ENCODE measurements at regions not wholly inside any gene's neighbourhood (a gene's known extent, or its start where the extent isn't known, plus 50 kb on each side); places are given as distances from the start of the nearest gene placed in this dataset.

DNA sequence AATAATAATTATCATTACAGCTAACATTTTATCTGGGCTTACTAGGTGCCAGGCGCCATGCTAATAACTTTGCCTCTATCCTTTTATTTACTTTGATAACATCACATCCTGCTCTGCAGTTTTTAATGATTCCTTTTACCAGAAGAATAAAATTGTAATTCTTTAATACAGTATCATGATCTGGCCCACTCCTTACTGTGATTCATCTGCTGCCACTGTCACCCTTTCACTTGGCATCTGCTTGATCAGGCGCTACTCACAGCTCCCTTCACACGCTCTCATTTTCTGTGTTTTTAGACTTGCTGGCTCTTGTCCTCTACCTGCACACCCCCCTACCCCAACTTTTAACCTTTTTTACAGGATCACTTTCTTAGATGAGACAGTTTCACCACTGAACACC, 167.5 kb downstream of the NTMT2 start:
- DNase-seq (ENCODE audit: low read depth), result no peak

GRCh38 chr1:170316270-170316669, 170.5 kb downstream of the NTMT2 start:
- no peak for DNase-seq (ENCODE audit: low read depth)

GRCh38 chr1:170318141-170318540, 172.4 kb downstream of the NTMT2 start:
- DNase-seq (ENCODE audit: low read depth), result no peak

- no peak for DNase-seq (ENCODE audit: low read depth)
These were observed 173.0 kb downstream of the NTMT2 start for GRCh38 chr1:170318736-170319135.

- no peak for DNase-seq (ENCODE audit: low read depth)
These were observed 175.4 kb downstream of the NTMT2 start for GRCh38 chr1:170321113-170321512.

- DNase-seq (ENCODE audit: low read depth), result no peak
These were observed 180.4 kb downstream of the NTMT2 start for GRCh38 chr1:170326186-170326585.

DNA sequence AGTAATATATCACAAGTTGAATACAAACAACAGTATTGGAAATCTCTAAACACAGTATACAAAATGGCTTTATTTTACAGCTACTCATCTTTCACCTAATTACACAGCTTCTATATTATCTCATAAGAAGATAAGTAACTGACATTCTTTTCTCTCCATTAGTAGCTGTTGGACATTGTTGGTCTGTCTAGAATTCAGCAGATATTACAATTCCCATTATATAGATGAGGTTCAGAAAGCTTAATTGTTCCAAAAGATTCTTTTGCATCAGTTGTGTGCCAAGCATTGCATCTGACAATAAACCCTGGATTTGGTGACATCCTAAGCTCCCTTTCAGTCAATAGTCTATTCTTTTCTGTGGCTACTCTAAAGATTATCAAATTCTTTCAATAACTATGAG, 187.0 kb downstream of the NTMT2 start:
- no peak for DNase-seq (ENCODE audit: low read depth)

- no peak for DNase-seq (ENCODE audit: low read depth)
These were observed 191.7 kb downstream of the NTMT2 start for GRCh38 chr1:170337413-170337994.

DNA sequence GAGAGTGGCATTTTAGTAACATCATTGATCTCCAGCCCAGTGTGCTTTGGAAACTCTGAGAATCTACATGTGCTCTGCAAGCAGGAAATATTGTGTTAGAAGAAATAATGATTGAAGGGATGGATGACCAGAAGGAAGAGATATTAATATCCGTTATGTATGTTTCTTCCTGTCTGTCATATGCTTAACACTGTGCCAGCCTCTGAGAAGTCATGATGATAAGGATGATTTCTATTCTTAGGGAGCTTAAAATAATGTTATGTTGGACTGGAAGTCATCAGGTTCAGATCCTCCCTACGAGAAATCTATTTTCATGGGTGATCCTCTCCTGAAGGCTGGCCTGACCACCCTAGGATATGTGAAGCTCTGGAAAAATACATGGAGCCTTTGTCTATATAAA, 192.4 kb upstream of the GORAB start:
- no peak for DNase-seq (ENCODE audit: low read depth)

DNA sequence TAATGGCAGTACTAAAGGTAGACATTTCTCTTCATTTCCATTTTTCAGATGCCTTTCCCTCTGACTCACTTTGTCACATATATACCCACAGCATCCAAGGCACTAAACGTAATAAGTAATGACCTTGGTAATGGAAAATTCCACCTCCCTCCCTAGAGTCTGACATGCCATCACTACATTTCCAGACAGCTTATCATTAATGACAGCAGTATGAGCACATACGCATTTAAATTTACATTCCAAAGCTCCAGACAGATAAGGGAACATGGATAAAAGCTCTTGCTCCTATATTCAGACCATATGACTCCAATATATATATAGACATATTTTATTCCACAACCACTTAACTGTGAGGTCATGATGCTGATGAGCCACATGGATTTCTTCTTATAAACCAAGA, 191.7 kb upstream of the GORAB start:
- no peak for DNase-seq (ENCODE audit: low read depth)

DNA sequence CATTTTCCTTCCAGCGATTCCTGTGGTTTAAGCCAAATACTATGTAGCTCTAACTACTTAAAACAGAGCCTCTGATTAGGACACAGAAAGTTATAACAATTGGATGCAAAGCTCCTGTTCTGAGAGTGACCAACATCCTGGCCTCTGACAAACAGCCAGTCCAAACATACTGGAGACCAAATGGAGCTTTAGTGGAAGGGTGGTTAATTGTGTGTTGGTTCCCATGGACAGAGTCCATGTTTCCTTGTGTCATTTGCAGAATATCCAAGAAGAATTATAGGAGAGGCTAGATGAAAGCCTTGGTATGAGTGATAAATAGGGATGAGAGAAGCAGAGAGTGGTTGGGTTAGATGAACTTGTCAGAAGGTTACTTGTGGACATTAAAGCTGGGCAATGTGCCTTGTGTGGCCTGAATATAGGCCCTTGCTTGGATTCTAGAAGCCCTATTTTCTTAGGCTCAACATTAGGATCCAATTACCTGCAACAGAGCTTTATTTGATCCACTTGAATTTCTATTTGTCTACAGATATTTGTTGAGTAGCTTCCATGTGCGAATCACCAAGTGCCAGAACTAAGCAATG, 180.5 kb upstream of the GORAB start:
- no peak for DNase-seq (ENCODE audit: low read depth)

DNA sequence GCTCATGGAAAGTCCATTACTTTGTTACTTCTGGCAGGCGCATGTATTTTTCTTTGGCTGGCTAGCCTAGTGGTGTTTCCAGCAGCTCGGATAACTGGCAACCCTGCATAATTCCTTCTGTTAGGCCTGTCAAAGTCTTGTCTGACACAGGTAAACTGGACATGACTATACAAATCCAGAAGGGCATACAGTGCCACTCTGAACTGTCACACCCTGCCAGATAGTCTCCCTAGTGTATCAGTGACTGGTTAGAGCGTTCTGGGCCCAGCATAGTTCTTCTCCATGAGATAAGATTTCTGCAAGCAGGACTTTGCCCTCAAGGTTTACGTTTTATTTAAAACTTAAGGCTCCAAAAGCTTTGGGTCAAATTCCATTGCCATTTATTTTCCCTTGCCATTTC, 177.7 kb upstream of the GORAB start:
- DNase-seq (ENCODE audit: low read depth), result no peak

- DNase-seq (ENCODE audit: low read depth), result no peak
These were observed 177.3 kb upstream of the GORAB start for GRCh38 chr1:170354690-170355089.

DNA sequence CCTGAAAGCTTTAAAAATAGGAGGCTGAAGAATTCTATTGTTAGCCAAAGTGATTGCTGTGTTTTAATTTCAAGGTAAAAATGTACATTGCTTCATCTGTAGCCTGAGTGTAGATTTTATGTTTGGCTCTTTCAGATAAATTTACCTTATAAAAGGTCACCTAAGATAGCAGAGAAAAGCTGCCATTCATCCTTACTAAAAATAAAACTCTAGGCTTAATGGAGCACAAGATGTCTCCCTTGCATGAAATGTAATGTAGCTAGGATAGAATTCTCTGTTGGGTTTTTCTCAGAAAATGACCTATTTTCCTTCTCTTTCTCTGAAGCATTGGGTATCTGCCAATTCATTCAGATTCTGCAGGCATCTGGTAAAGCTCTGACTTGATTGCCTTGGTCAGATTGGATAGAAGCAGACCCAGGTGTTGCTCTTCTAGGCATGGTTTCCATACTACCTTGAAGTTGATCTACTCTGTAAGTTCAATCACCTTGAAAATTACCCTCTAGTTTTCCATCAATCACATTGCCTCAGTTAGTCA, 176.6 kb upstream of the GORAB start:
- DNase-seq (ENCODE audit: low read depth), result no peak

- DNase-seq (ENCODE audit: low read depth), result no peak
These were observed 175.4 kb upstream of the GORAB start for GRCh38 chr1:170356585-170356984.

DNA sequence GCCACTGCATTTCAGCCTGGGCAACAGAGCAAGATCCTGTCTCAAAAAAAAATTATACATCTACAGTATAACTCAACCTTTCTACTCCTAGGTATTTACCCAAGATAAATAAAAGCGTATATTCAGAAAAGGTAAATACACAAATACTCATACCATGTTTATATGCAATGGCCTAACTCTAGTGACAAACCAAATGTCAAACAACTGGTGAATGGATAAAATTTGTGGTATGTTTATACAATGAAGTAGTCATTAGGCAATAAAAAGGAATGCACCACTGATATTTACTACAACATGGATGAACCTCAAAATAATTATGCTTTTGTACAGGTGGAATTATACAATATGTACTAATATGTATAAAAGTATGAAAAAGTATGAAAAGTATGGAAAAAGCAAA, 174.2 kb upstream of the GORAB start:
- DNase-seq (ENCODE audit: low read depth), result no peak

- no peak for DNase-seq (ENCODE audit: low read depth)
These were observed 171.4 kb upstream of the GORAB start for GRCh38 chr1:170360601-170361000.

GRCh38 chr1:170365331-170365730, 166.6 kb upstream of the GORAB start:
- DNase-seq (ENCODE audit: low read depth), result no peak

- DNase-seq (ENCODE audit: low read depth), result no peak
These were observed 165.0 kb upstream of the GORAB start for GRCh38 chr1:170366980-170367379.

- no peak for DNase-seq (ENCODE audit: low read depth)
These were observed 164.4 kb upstream of the GORAB start for GRCh38 chr1:170367615-170368014.

DNA sequence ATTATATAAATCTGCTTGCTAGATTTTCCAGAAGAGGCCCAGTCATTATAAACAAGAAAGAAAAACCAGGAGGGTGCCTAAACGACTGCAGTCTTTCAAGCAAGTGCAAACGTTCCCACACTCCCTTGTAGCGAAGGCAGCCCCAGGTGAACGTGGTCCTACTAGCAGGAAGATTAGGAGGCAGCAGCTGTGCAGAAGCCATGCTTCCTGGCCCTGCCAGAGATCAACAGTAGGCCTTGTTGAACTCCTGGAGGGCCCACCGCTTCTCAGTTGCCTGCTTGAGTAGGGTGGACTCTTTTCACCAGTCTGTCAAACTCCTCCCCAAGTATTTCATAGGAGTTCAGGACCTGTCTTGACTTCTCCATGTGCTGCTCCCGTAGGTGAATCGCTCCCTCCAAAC, 163.0 kb upstream of the GORAB start:
- no peak for DNase-seq (ENCODE audit: low read depth)

DNA sequence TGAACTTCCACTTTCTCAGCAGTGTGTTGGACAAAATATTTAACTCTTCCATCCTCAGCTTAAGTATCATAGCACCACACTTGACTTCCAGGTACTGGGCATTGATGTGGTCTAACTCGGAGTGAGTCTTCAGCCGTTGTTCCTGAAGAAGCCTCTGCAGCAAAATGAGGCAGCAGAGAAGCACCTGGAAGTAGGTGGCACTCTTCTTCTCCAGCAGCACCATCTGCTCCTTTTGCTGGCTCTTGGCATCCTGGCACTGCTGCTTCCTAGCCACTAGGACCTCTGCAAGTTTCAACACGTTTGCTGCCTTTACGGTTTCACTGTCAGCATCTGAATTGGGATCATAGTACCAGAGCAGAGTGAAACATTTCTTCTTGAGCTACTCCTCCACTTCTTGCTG, 162.5 kb upstream of the GORAB start:
- no peak for DNase-seq (ENCODE audit: low read depth)

- no peak for DNase-seq (ENCODE audit: low read depth)
These were observed 161.9 kb upstream of the GORAB start for GRCh38 chr1:170370087-170370486.
